ENCODE measurements at regions not wholly inside any gene's neighbourhood (a gene's known extent, or its start where the extent isn't known, plus 50 kb on each side); places are given as distances from the start of the nearest gene placed in this dataset.

DNA sequence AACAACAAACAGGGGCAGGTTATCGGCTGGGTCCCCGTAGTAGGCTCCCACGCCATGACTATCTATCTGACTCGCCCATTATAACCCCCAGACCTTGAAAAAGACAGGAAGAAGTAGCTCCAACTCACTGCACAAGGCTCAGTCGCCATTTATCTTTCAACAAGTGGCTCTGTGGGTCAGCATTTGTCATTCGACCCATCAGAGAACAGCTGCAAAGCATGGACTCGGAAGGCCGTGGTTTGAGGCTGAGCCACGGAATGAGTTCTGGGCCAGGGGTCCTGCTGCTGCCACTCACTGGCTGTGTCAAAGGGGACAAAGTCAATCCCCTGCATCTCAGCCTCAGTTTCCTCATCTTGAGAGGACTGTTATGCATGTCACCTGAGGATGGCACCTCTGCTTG lies 131.0 kb downstream of the DMRTA2 start:
- DNase-seq = no peak

DNA sequence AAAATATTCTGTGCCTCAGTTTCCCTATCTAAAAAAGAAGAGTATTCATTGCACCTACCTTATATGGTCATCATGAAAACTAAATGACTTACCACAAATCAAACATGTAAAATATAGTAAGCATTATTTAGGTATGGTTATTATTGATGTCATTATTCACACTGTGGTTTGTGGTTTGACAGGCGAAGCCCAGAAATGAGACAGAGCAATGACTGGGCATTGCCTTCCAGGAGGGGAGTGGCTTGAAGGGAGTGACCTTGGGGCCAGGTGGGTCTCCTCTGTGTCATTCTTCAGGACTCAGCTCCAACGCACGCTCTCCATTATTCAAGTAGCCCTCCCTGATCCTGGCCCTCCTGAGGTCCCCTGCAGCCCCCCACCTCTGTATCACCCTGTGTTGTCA lies 133.7 kb downstream of the DMRTA2 start:
- DNase-seq = no peak

DNA sequence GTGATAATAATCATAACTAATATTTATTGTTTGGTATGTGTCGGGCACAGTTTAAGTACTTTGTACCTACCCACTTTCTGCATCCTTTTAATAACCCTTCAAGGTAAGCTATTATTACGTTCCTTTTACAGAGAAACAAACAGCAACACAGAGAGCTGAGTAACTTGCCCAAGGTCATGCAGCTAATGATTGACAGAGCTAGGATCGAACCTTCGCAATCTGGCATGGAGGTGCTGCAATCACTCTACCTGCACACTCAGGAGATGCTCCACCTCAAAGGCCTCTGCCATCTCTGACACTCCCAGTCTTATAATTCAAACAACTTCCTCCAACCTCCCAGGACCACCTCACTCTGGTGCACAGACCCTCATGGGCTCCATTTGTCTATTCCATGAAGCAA lies 137.2 kb downstream of the DMRTA2 start:
- DNase-seq = no peak

DNA sequence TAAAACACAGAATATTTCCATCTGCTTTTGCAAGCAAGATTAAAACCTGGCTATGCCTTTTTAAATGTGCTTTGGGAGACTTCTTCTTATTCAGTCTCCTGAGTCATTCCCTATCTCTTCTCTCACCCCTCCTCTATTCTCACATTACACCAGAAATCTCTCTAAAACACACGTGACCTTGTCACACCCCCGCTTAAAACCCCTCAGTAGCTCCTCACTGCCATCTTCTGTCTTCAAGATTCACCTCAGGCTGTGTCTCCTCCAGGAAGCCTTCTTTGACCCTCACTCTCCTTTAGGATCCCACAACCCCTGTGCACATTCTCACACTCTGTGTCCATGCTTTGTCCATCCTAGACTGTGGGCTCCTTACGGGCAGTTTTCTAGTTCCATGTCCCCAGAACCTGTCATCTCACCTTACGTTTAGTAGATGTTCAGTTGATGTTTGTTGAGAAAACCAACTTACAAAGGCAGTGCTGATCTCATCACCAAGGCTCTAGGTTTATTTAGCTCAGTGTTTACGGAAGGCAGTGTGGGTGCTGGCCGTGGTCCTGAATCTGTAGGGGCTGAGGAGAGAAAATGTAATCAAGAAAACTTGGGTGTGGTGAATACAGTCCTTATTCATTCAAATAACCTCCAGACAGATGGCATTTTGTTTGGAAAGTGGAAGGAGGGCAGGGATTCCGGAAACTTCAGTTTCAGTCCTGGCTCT lies 143.5 kb downstream of the DMRTA2 start:
- no peak for DNase-seq

DNA sequence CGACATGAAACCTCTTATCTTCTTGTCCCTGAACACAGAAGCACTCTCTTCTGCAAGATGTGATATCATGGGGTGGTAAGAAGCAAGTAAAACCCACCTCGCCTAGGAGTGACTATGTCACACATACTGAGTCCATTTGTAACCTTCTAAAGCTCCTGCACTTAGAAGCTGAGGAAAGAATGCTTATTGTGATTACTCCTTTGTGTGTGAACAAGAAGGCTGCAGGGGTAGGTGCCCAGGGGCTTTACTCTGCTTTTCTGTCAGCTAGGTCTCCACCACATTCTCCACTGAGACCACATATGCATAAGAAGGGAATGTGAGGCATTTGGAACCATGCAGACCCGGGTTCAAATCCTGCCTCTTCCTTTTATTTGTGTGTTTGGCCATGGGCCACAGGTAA lies 144.3 kb downstream of the DMRTA2 start:
- DNase-seq = no peak

DNA sequence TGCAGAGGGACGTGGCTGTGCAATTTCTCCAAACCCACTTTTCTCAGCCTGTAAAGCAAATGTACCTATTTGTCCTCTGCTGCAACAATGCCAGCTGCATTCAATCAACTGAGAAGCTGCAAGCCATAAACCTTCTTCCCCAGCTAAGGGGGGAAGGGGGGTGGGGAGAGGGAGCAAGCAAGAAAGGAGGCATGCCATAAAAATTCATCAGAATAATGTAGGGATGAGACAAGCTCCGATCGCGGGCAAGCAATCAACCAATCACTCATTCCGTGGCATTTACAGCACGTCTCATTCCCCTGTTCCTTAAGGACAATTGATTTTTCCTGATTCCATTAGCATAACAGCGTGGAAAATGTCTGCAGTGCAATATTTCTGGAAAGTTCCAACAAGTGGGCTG lies 144.8 kb downstream of the DMRTA2 start:
- no peak for DNase-seq

DNA sequence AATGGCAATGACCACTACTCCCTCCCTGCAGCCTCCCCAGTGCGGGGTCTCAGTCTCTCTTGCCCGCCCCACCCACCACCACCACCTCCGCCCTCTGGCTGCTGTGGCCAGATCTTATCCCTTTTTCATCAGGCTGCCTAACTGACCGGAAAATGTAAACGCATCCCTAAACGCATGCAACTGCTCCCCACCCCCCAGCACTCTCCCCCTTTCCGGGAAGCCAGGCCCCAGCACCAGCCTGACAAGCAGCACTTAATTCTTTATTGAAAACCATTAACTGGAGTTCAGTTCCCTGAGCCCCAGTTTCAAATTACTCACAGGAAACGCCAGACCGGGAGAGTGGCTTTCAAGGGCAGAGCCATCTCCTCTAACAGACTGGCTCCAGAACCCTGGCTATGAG lies 147.7 kb downstream of the DMRTA2 start:
- DNase-seq = no peak

DNA sequence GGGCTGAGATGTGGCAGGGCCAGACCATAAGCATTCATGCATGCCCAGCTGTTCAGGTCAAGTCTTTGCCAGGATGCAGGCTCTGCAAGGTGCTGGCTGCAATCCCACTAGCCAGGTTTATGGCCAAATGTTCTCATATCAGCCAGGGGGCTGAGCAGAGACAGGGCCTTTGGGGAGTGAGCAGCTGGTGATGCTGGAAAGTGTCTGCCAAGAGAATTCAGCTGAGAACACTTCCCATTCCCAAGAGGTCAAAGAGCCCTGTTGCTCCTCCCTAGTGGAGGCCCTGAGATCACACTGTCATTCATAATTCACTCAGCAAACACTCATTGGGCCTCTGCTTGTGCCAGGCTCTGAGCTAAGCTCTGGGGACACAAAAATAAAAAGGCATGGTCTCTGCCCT lies 150.3 kb downstream of the DMRTA2 start:
- DNase-seq = no peak

DNA sequence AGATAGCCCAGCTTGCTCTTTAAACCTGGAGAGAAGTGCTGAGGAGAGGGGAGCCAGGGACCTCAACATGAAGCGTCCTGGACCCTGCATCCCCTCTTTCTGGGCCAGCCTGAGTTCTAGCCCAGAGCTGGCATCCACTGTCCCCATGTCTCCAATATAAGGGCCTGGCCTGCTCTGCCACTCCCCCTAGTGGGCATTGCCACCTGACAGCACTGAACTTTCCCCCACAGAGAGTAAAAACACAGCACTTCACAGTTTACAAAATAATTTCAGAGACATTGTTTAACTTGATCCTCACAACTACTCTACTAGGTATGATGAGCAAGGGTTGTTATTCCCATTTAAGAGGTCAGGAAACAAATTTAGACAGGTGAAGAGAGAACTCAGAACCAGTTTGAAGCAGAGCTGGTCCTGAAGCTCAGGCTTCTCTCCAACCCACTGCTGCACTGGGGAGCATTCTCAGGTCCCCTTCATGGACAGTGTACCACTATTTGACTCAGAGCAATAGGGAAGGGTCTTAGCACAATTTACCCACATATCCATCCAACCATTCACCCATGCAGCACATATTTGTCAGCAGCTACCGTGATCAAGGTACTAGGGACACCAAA lies 151.2 kb downstream of the DMRTA2 start:
- no peak for DNase-seq

DNA sequence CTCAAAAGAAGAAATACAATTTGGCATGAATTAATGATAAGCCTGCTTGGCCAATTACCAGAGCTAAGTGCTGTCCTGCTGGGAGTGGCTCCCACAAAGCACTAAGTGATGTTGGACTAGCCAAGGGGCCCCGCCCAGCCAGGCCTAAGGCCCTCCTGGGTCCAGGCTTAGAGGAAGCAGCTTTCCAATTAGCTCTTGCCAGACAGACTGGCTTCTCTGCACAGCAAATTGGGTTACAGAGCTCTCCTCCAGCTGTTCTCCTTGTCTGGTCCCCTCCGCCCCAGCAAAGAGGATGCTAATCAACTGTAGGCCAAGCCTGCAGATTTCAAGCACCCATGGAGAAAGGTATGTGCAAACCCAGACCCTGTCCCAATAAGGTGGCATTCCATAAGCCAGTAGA lies 151.9 kb downstream of the DMRTA2 start:
- no peak for DNase-seq

DNA sequence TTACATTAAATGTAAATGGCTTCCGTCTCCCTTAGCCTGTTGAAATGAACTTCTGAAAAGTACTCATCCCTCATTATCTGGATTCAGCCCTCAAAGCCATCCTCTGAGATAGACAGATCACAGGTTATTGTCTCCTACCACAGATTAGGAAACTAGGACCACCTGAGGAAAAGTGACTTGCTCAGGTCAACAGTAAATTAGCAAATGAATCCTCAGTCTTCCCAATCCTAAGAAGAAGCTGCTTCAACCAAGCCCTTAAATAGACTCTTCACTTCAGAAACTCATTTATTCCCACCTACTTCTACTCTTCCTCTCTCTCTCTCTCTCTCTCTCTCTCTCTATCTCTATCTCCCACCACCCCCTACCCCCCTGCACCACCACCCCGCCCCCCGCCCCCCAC lies 152.3 kb downstream of the DMRTA2 start:
- DNase-seq = no peak

DNA sequence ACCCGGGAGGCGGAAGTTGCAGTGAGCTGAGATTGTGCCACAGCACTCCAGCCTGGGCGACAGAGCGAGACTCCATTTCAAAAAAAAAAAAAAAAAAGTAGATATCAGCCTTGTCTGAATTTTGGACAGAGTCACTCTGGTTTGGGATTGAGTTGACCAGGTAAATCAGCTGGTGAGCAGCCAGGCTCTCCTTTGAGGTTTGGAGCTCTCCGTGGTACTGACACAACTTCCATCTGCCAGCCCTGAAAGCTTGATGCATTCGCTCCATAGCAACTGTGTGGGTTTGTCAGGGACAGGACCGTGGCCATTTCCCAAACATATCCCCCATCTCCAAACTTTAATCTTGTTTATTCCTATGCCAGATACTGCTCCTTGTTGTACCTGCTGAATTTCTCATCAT lies 155.2 kb downstream of the DMRTA2 start:
- no peak for DNase-seq

DNA sequence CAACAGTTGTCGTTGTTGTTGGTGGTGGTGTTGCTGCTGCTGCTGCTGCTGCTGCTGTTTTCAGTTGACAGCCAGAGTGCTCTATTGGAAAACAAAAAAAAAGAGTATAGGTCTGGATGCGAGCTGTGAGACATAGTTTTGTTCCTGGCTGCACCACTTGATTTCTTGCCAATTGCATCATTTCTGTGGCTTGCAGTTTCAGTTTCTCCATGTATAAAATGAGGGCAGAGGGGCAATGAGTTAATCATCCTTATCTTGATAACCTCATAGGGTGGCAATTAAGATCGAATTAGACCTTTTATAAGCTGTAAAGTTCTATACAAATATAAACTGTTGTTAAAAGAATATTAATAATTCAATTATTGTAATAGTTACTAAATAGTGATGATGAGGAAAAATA lies 156.7 kb downstream of the DMRTA2 start:
- no peak for DNase-seq

DNA sequence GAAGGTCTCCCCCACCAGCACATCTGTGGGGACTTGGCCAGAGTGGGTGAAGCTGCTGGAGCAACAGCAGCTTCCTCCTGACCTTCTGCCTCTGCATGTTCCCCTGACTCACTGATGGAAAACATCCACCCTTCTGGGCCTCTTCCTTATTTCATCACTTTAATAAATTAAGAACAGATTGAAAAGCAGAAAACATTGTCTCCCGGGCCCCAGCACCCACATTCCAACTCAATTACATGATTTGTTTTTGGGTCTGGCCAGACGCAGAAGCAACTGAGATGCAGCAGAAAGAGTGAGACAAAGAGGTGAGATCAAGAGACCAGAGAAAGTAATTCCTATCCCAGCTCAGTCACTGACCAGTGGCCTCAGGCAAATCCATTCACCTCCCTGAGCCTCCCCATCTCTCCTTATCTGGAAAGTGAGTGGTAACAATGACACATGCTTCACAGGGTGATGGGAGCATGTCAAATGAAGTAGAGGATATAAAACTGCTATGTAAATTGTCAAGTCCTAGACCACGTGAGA lies 157.1 kb downstream of the ELAVL4 start:
- no peak for DNase-seq

DNA sequence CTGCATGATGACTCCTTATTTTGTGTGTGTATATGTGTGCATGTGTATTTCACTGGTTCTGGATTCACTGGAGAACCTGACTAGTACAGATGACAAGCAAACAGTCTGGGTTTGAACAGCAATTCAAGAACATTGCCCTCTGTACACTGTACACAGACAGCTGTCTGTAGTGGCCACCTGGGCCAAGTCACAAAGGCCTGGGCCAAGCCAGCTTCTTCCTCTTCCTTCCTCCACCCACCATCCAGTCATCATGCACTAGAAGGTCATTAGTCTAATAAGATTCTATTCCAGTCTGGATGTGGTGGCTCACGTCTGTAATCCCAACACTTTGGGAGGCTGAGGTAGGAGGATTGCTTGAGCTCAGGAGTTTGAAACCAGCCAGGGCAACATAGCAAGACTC lies 155.9 kb downstream of the ELAVL4 start:
- no peak for DNase-seq

DNA sequence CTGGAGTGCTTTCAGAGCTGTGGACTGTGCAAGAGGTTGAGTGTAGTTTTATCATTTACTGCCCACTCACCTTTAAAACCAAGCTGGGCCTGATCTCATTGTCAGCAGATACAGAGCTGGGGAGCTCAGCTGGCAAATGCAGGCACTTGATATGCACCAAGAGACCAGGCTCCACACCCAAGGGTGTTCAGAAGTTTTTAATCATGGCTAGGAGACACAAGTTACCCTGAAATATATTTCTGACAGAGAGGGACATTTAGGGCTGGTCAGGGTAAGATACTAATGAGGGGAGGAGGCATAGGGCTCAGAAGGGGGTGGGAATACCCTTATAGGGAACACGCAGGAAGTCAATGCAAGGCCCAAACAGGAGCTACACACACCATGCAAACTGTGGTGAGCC lies 153.7 kb downstream of the ELAVL4 start:
- DNase-seq = no peak

DNA sequence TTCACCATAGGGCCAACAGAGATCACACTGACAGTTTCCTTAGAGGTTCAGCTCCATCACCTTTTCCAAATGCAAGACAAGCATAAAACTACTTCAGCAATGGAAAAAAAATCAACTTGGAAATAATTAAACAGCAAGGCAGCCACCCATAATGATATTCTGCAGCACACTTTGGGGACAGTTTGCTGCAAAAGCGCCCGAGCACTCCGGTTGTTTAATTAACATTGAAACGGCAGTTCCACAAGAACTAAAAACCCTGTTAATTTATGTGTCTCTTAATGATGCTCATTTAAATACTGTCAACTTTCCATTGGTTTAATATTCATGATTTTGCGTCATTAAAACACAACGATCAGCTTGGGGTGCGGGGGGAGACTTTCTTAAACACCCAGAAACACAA lies 153.2 kb downstream of the ELAVL4 start:
- no peak for DNase-seq

DNA sequence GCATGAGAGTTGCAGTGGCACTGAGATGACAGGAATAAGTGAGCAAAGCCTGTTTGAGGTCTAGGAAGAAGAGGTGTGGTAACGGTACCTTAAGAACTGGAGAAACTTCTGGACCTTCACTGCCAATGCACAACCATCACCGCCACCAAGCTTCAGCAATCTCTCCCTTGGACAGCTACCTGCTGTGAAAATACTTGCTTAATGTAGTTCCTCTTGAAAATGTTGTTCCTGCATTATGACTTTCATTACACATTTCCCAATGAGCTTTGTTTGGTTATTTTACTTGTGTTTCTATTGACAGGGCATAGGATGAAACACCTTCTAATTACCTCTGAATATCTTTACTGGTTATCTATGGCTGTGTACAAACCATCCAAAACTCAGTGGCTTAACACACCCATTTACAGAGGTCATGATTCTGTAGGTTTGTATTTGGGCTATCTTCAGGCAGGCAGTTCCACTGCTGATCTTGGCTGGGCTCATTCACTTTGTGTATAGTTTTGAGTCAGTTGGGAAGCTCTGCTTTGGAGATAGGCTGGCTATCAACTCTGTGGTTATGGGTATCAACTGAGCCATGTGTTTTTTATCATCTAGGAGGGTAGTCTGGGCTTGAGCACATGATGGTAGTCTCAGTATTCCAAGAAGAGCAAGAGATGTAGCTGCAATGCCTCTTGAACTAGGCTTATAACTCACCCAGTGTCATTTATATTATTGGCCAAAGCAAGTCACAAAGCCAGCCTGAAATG lies 149.4 kb downstream of the ELAVL4 start:
- DNase-seq = no peak

DNA sequence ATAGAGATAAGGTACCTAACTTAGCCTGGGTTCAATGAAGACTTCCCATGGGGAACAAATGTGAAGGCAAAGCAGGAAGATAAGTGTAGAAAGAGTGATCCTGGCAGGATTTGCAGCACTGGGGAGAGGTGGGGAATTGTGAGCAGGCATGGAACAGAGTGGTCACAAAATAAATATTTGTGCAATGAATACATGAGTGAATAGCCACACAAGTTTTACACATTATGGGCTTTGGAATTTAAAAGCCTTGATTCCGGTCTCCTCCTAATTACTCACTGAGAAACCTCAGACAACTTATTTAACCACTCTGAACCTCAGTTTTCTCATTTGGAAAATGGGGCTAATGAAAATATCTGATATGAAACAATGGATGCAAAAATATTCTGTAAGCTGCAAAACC lies 148.3 kb downstream of the ELAVL4 start:
- no peak for DNase-seq

Measured in effector CD4-positive, alpha-beta T cell (primary cell).